Activated B cell treated with CpG ODN at 0.5 μM for 24 hours (primary cell): ENCODE measurements at regions not wholly inside any gene's neighbourhood (a gene's known extent, or its start where the extent isn't known, plus 50 kb on each side); places are given as distances from the start of the nearest gene placed in this dataset.

Source experiments
- ATAC-seq: fragments of 200-7000 bp; cut with Tn5 transposase; one replicate; pipeline ENCODE4 v1.10.0; 2021; ENCODE audit warnings: low read depth, mild to moderate bottlenecking, moderate library complexity
- CTCF ChIA-PET: fragments of 350-600 bp; sonication (Branson Sonifier 250); formaldehyde crosslinking; loops from one replicate; lab custom pipeline; 2021; ENCODE audit warnings: antibody characterized with exemption; lab: Charles Lee
- POLR2A ChIA-PET: fragments of 350-600 bp; sonication (Branson Sonifier 250); formaldehyde crosslinking; loops from one replicate; lab custom pipeline; 2021; ENCODE audit warnings: antibody characterized with exemption; lab: Charles Lee
- DNase-seq: peaks from one replicate; pipeline ENCODE4 v3.0.0; 2022
- H3K27ac Mint-ChIP-seq: one replicate; pipeline ENCODE4 v1.8.0; 2020; ENCODE audit warnings: mixed read lengths
- H3K27me3 Mint-ChIP-seq: one replicate; pipeline ENCODE4 v1.8.0; 2021; ENCODE audit warnings: mixed read lengths
- H3K36me3 Mint-ChIP-seq: one replicate; pipeline ENCODE4 v1.8.0; 2021; ENCODE audit warnings: low read depth, mixed read lengths
- H3K4me1 Mint-ChIP-seq: one replicate; pipeline ENCODE4 v1.8.0; 2021; ENCODE audit warnings: mixed read lengths
- H3K4me3 Mint-ChIP-seq: one replicate; pipeline ENCODE4 v1.8.0; 2020; ENCODE audit warnings: mild to moderate bottlenecking, mixed read lengths
- H3K9me3 Mint-ChIP-seq: one replicate; pipeline ENCODE4 v1.8.0; 2020; ENCODE audit warnings: mixed read lengths
- intact Hi-C: fragments of 100-400 bp; cut with micrococcal nuclease; formaldehyde crosslinking; loops from one replicate; pipeline ENCODE4 v1.15.1; 2024
- TF ChIP-seq, protein P1 (sequence below): fragments of 200-600 bp; IDR thresholded peaks from one replicate; pipeline ENCODE4 v1.8.0; 2022; ENCODE audit warnings: antibody characterized with exemption, mild to moderate bottlenecking

DNA sequence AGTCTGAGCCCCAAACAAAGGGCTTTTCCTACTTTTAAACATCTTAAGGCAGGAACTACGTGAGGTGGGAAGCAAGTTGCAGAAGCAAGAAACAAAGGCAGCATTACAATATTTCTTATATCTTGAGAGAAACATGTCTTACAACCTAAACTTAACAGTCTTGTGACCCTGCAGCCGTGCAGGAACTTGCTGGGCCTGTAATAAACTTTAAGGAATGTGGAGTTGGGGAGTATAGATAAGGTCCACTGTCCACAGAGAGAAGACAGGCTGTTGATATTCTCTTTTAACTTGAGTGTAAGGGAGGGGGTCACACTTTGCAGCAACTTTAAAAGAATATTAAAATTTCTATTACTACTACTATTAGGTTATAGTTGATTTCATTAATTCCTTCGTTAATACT is 214.6 kb upstream of the HTR2A start:
- POLR2A ChIA-PET, result no interaction called here
- H3K36me3 Mint-ChIP-seq, result no peaks in the 10 kb centered on the region
- CTCF ChIA-PET, result no interaction called here
- intact Hi-C loops, result no loop called here
- no peaks in the 10 kb centered on the region for H3K4me1 Mint-ChIP-seq
- H3K27me3 Mint-ChIP-seq, result no peaks in the 10 kb centered on the region
- DNase-seq (no peak), ATAC-seq (no peak)
- H3K4me3 Mint-ChIP-seq, result no peak overlapping the region
- no peak overlapping the region for H3K27ac Mint-ChIP-seq
- TF ChIP-seq, protein P1, sequence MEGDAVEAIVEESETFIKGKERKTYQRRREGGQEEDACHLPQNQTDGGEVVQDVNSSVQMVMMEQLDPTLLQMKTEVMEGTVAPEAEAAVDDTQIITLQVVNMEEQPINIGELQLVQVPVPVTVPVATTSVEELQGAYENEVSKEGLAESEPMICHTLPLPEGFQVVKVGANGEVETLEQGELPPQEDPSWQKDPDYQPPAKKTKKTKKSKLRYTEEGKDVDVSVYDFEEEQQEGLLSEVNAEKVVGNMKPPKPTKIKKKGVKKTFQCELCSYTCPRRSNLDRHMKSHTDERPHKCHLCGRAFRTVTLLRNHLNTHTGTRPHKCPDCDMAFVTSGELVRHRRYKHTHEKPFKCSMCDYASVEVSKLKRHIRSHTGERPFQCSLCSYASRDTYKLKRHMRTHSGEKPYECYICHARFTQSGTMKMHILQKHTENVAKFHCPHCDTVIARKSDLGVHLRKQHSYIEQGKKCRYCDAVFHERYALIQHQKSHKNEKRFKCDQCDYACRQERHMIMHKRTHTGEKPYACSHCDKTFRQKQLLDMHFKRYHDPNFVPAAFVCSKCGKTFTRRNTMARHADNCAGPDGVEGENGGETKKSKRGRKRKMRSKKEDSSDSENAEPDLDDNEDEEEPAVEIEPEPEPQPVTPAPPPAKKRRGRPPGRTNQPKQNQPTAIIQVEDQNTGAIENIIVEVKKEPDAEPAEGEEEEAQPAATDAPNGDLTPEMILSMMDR, result no peak
- H3K9me3 Mint-ChIP-seq, result no peaks in the 10 kb centered on the region

DNA sequence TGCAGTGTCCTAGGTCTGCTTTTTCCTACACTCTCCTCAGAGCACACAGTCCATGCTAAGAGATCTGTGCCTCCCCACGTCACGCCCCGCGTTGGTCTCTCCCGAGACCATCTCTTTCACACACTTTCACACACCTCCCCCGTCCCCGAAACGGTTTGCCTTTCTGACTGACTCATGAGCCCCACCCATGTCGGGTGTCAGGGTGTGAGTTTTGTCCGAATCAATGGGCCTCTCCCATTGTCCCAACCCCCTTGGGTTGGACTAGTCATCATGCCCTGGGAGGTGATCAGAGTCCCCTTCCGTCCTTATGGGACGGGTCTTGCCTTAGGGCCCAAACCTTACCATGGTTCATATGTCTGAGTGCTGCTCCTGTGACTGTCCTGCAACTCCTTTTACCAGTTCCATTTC is 214.0 kb upstream of the HTR2A start:
- POLR2A ChIA-PET, result no interaction called here
- DNase-seq (no peak), ATAC-seq (no peak)
- CTCF ChIA-PET, result no interaction called here
- TF ChIP-seq, protein P1, result no peak
- Mint-ChIP-seq H3K9me3 (no peaks in the 10 kb centered on the region), H3K4me3 (no peak overlapping the region), H3K27ac (no peak overlapping the region), H3K36me3 (no peaks in the 10 kb centered on the region), H3K27me3 (no peaks in the 10 kb centered on the region), H3K4me1 (no peaks in the 10 kb centered on the region)
- intact Hi-C loops, result no loop called here

DNA sequence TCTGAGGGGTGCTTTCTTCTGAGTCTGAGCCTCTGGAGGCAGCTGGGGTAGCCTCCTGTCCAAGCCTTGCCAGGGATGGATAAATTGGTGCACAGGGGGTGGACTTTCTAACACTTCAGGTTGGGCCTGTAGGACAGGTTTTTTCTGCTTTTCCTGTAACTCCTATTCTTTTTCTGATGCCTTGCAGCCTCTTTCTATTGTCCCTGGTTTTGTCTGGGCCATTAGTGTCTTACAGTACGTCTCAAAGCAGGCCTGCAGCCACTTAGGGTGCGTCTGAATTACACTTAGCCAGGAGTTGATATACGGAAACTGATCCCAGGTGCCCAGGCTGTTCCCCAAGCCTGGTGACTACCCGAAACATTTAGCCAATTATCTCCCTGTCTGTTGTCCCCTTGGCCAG is 213.3 kb upstream of the HTR2A start:
- ChIA-PET POLR2A (no interaction called here), CTCF (no interaction called here)
- no peaks in the 10 kb centered on the region for H3K9me3 Mint-ChIP-seq
- ATAC-seq (no peak), DNase-seq (no peak)
- H3K27me3 Mint-ChIP-seq, result no peaks in the 10 kb centered on the region
- no peaks in the 10 kb centered on the region for H3K36me3 Mint-ChIP-seq
- H3K27ac Mint-ChIP-seq, result no peak overlapping the region
- H3K4me3 Mint-ChIP-seq, result no peak overlapping the region
- no peaks in the 10 kb centered on the region for H3K4me1 Mint-ChIP-seq
- intact Hi-C loops, result no loop called here
- TF ChIP-seq, protein P1, result no peak

DNA sequence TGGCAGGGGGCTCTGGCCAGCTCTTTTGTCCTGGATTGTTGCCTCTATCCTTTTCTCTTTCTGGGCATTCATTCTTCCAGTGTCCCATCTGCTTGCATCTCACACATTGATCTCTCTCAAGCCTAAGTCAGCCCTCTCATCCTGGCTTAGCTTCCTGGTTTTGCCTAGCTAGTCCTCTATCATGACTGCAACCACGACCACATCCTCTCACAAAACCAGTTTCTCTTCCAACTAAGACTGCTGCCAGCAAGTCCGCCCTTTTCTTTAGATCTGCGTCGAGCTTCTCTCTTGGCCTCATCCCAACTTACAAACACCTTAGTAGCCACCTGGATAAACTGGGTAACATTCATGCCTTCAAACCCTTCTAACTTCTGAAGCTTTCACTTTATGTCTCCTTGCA is 212.2 kb upstream of the HTR2A start:
- POLR2A ChIA-PET, result no interaction called here

DNA sequence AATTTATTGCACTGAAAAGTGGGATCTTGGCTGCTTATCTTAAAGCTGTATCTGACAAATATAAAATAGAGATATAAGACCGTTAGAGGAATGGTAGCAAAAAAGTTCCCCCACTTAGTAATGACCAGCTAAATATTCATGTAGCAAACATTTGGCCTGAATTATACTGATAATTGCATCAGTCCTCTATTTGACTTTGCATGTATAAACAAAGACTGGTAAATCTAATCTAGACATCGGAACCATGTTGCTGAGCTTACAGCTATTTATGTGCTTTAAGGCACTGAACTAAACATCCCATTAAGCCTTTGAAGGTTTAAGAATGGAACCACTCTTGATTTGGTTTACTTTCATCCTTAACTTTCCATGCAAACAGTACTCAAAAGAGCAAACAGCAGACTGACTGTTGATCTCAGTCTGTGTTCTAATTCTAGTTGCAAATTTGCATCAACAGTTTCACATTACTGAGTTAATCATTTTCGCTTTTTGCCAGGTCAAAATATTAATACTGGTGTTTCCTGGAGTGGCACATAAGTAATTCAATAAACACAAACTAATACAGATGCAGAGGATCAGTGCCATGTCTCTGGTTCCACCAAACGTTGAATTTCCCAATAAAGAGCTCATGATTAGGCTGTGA is 203.5 kb upstream of the HTR2A start:
- Mint-ChIP-seq H3K9me3 (no peaks in the 10 kb centered on the region), H3K4me1 (no peaks in the 10 kb centered on the region), H3K27ac (no peak overlapping the region), H3K27me3 (peaks cover 8% of the 10 kb centered on the region), H3K36me3 (no peaks in the 10 kb centered on the region), H3K4me3 (no peak overlapping the region)
- TF ChIP-seq, protein P1, result no peak
- ChIA-PET POLR2A (no interaction called here), CTCF (no interaction called here)
- intact Hi-C loops, result no loop called here
- ATAC-seq, result no peak
- no peak for DNase-seq

More for the DNA sequence above, 212.2 kb upstream of the HTR2A start:
- intact Hi-C loops, result no loop called here
- Mint-ChIP-seq H3K27me3 (peaks cover 4% of the 10 kb centered on the region), H3K36me3 (no peaks in the 10 kb centered on the region), H3K27ac (no peak overlapping the region), H3K4me3 (no peak overlapping the region), H3K9me3 (no peaks in the 10 kb centered on the region), H3K4me1 (no peaks in the 10 kb centered on the region)
- no peak for DNase-seq
- ATAC-seq, result no peak
- TF ChIP-seq, protein P1, result no peak
- CTCF ChIA-PET, result no interaction called here
